Frontal cortex (tissue), 3 donors: ENCODE measurements at regions not wholly inside any gene's neighbourhood (a gene's known extent, or its start where the extent isn't known, plus 50 kb on each side); places are given as distances from the start of the nearest gene placed in this dataset.

Experiments used
- DNase-seq, 2 donors: peaks; one replicate each; pipeline ENCODE4 v3.0.0; 2012; ENCODE audit warnings: low spot score in 2 of 2
- FAIRE-seq: peaks from 2 replicates; lab custom pipeline; 2012; peaks lifted over from hg19 to GRCh38; lab: Jason Lieb, UNC
- donor health status: control.
- donor health status: control.
- donor health status: control.

- DNase-seq (no peak), FAIRE-seq (no peak)
Measured at GRCh38 chr17:79479876-79480275, 131.0 kb downstream of the RBFOX3 start.

- no peak for DNase-seq
- FAIRE-seq, result no peak
Measured at GRCh38 chr17:79478841-79479240, 132.0 kb downstream of the RBFOX3 start.

GRCh38 chr17:79478051-79478461 lies 132.8 kb downstream of the RBFOX3 start:
- DNase-seq, result no peak
- FAIRE-seq, result no peak

- FAIRE-seq (no peak), DNase-seq (no peak)
Measured at GRCh38 chr17:79476074-79476652, 134.7 kb downstream of the RBFOX3 start.

- FAIRE-seq (no peak), DNase-seq (no peak)
Measured at GRCh38 chr17:79473876-79474440, 136.9 kb downstream of the RBFOX3 start.

- FAIRE-seq (no peak), DNase-seq (no peak)
Measured at GRCh38 chr17:79473111-79473875, 137.6 kb downstream of the RBFOX3 start.

- DNase-seq (no peak), FAIRE-seq (no peak)
Measured at GRCh38 chr17:79470754-79471153, 140.1 kb downstream of the RBFOX3 start.

- no peak for DNase-seq
- no peak for FAIRE-seq
Measured at GRCh38 chr17:79469646-79470045, 141.2 kb downstream of the RBFOX3 start.

- DNase-seq (no peak), FAIRE-seq (no peak)
Measured at GRCh38 chr17:79468183-79468944, 142.5 kb downstream of the RBFOX3 start.

GRCh38 chr17:79466562-79467350 lies 144.1 kb downstream of the RBFOX3 start:
- DNase-seq (no peak), FAIRE-seq (no peak)

- no peak for FAIRE-seq
- DNase-seq, result no peak
Measured at GRCh38 chr17:79465681-79466025, 145.2 kb downstream of the RBFOX3 start.

GRCh38 chr17:79465011-79465680 lies 145.7 kb downstream of the RBFOX3 start:
- no peak for FAIRE-seq
- peak in 1 of 2 donors; percentile 44 for DNase-seq

- peak in 1 of 2 donors; percentile 46 for DNase-seq
- FAIRE-seq, result no peak
Measured at GRCh38 chr17:79464318-79465010, 146.4 kb downstream of the RBFOX3 start.

GRCh38 chr17:79463421-79464317 lies 147.2 kb downstream of the RBFOX3 start:
- no peak for DNase-seq
- FAIRE-seq, result no peak

GRCh38 chr17:79461041-79461440 lies 149.8 kb downstream of the RBFOX3 start:
- FAIRE-seq (no peak), DNase-seq (no peak)

GRCh38 chr17:79459846-79460245 lies 151.0 kb downstream of the RBFOX3 start:
- no peak for DNase-seq
- no peak for FAIRE-seq

- no peak for DNase-seq
- no peak for FAIRE-seq
Measured at GRCh38 chr17:79459003-79459655, 151.7 kb downstream of the RBFOX3 start.
